Esophagus muscularis mucosa (tissue), 3 donors: ENCODE measurements at regions not wholly inside any gene's neighbourhood (a gene's known extent, or its start where the extent isn't known, plus 50 kb on each side); places are given as distances from the start of the nearest gene placed in this dataset.

Source experiments
- POLR2A ChIP-seq: fragments of 450-650 bp; IDR thresholded peaks from one replicate; pipeline ENCODE4 v1.6.1; 2017; ENCODE audit warnings: antibody characterized with exemption, moderate library complexity, mild to moderate bottlenecking, low read depth
- POLR2AphosphoS5 ChIP-seq, 2 donors: sonication (generic); formaldehyde crosslinking; IDR thresholded peaks; one replicate each; pipeline ENCODE4 v1.6.1; 2017; ENCODE audit warnings: antibody characterized with exemption in 2 of 2
- TF ChIP-seq, protein P1 (sequence below), 3 experiments: fragments of 200-600 bp in 2 of 3; fragments of 450-650 bp in 1 of 3; sonication (generic) in 2 of 3; IDR thresholded peaks; one replicate each; pipeline ENCODE4 v1.5.1; 2017 to 2019; ENCODE audit warnings: antibody characterized with exemption in 3 of 3, mild to moderate bottlenecking in 2 of 3, moderate library complexity in 1 of 3

- TF ChIP-seq POLR2AphosphoS5 (IDR thresholded peaks at IDR 0.05) (no peak), POLR2A (no peak)
- TF ChIP-seq, protein P1, sequence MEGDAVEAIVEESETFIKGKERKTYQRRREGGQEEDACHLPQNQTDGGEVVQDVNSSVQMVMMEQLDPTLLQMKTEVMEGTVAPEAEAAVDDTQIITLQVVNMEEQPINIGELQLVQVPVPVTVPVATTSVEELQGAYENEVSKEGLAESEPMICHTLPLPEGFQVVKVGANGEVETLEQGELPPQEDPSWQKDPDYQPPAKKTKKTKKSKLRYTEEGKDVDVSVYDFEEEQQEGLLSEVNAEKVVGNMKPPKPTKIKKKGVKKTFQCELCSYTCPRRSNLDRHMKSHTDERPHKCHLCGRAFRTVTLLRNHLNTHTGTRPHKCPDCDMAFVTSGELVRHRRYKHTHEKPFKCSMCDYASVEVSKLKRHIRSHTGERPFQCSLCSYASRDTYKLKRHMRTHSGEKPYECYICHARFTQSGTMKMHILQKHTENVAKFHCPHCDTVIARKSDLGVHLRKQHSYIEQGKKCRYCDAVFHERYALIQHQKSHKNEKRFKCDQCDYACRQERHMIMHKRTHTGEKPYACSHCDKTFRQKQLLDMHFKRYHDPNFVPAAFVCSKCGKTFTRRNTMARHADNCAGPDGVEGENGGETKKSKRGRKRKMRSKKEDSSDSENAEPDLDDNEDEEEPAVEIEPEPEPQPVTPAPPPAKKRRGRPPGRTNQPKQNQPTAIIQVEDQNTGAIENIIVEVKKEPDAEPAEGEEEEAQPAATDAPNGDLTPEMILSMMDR (IDR thresholded peaks at IDR 0.05): no peak
These were observed 181.8 kb upstream of the GPRIN3 start for GRCh38 chr4:89489338-89489771.
